Adrenal gland (tissue), 9 donors: ENCODE measurements at regions not wholly inside any gene's neighbourhood (a gene's known extent, or its start where the extent isn't known, plus 50 kb on each side); places are given as distances from the start of the nearest gene placed in this dataset.

ENCODE experiments used
- DNase-seq, 7 donors: peaks; one replicate each; pipeline ENCODE4 v3.0.0-alpha.2; 2019 to 2020
- H3K27ac ChIP-seq, 5 donors: fragments of 200-600 bp; sonication (generic) in 4 of 5; 1 replicate in 3 of 5; 2 replicates in 2 of 5; pipeline versions ENCODE4 v1.5.1 to v1.8.0; 2016 to 2020; ENCODE audit warnings: mild to moderate bottlenecking in 1 of 5
- H3K27me3 ChIP-seq: fragments of 200-600 bp; 2 replicates; pipeline ENCODE4 v1.8.0; 2021
- H3K36me3 ChIP-seq, 2 donors: fragments of 200-600 bp; replicated peaks in 1 of 2; 1 replicate in 1 of 2; 2 replicates in 1 of 2; pipeline versions ENCODE4 v1.5.1 to v1.8.0; 2018 to 2022
- H3K4me1 ChIP-seq, 2 donors: fragments of 200-600 bp; replicated peaks in 1 of 2; 1 replicate in 1 of 2; 2 replicates in 1 of 2; pipeline versions ENCODE4 v1.5.1 to v1.8.0; 2018 to 2021
- H3K4me3 ChIP-seq, 4 donors: fragments of 200-600 bp; sonication (generic) in 3 of 4; one replicate each; pipeline ENCODE4 v1.5.1; 2016 to 2018
- H3K9me3 ChIP-seq, 3 donors: fragments of 200-600 bp; sonication (generic) in 1 of 3; replicated peaks in 1 of 3; 1 replicate in 2 of 3; 2 replicates in 1 of 3; pipeline versions ENCODE4 v1.5.1 to v1.8.0; 2016 to 2021
- POLR2A ChIP-seq, 2 donors: fragments of 450-650 bp; IDR thresholded peaks; one replicate each; pipeline ENCODE4 v1.6.1; 2017; ENCODE audit warnings: antibody characterized with exemption in 2 of 2, mild to moderate bottlenecking in 2 of 2, moderate library complexity in 1 of 2
- WGBS, 4 donors: extraction: QIAGEN DNeasy Blood & Tissue Kit in 2 of 4; methylation state at CpG; one replicate each; pipeline versions ENCODE4 v1.1.5 to v1.1.7; 2013 to 2017; 5-methylcytosine and 5-hydroxymethylcytosine counted together
- intact Hi-C, 2 donors: fragments of 100-400 bp; cut with DNase I; formaldehyde crosslinking; loops; one replicate each; pipeline versions ENCODE4 v1.14.1 to v1.15.0; 2022 to 2023
- TF ChIP-seq, protein P1 (sequence below), 6 experiments: fragments of 450-650 bp in 4 of 6; fragments of 200-600 bp in 2 of 6; sonication (generic) in 1 of 6; IDR thresholded peaks; 1 replicate in 5 of 6; 2 replicates in 1 of 6; pipeline versions ENCODE4 v1.5.1 to v1.8.0; 2016 to 2021; ENCODE audit warnings: antibody characterized with exemption in 6 of 6, mild to moderate bottlenecking in 2 of 6, moderate library complexity in 1 of 6
- donor health status: healthy with polysubstance abuse.
- donor health status: Bipolar disorder and iron deficiency.
- donor health status: DM: yes; HTN: yes; CAD: no.
- donor health status: DM: no; HTN: no; CAD: no.
- donor health status: DM: no; HTN: no; CAD: no.

DNA sequence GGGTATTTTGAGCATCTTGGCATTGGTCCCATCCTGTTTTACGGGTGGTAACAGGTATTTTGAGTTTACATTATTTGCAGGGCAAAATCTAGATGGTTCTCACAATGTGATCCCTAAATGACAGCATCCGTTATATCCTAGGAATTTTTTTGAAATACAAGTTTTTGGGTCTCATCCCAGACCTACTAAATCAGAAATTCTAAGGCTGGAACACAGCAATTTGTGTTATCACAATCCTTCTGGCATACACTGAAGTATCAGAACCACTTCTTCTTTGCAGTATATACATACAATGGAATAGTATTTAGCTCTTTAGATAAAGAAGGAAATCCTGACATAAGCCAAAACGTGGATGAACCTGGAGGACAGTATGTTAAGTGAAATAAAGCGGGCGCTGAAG lies 104.1 kb upstream of the LSM6 start:
- 76 to 82% (median 77%) methylated on average over 5 of the region's 5 CpGs for WGBS, 4 donors
- intact Hi-C loops: no loop called here
- H3K27ac ChIP-seq: no peak overlapping the region
- no peak for DNase-seq
- H3K36me3 ChIP-seq: no peaks in the 10 kb centered on the region
- no peak overlapping the region for H3K4me3 ChIP-seq
- H3K9me3 ChIP-seq: no peaks in the 10 kb centered on the region
- peaks cover 4% of the 10 kb centered on the region for H3K27me3 ChIP-seq
- TF ChIP-seq, protein P1, sequence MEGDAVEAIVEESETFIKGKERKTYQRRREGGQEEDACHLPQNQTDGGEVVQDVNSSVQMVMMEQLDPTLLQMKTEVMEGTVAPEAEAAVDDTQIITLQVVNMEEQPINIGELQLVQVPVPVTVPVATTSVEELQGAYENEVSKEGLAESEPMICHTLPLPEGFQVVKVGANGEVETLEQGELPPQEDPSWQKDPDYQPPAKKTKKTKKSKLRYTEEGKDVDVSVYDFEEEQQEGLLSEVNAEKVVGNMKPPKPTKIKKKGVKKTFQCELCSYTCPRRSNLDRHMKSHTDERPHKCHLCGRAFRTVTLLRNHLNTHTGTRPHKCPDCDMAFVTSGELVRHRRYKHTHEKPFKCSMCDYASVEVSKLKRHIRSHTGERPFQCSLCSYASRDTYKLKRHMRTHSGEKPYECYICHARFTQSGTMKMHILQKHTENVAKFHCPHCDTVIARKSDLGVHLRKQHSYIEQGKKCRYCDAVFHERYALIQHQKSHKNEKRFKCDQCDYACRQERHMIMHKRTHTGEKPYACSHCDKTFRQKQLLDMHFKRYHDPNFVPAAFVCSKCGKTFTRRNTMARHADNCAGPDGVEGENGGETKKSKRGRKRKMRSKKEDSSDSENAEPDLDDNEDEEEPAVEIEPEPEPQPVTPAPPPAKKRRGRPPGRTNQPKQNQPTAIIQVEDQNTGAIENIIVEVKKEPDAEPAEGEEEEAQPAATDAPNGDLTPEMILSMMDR (IDR thresholded peaks at IDR 0.05): no peak
- TF ChIP-seq POLR2A (IDR thresholded peaks at IDR 0.05): no peak
- H3K4me1 ChIP-seq: no peaks in the 10 kb centered on the region

DNA sequence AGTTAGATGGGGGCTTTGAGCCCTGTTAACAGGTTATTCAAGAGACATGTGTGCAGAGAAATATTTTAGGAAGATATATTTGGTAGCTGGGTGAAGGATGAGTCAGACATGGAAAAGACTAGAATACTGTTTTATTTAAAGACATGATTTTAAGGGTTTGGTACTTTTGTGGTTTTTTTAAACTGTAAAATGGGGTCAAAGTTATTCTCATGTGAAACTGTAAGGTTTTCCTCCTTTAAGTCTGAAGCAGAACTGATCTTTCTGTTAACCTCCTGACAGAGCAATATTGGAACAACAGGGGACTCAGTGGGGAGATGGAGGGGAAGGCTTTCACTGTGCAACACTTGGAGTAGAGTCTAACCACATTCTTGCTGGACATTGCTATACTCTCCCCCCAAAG lies 112.4 kb upstream of the LSM6 start:
- Histone ChIP-seq H3K27ac (no peak overlapping the region), H3K9me3 (no peaks in the 10 kb centered on the region), H3K36me3 (no peaks in the 10 kb centered on the region), H3K27me3 (no peaks in the 10 kb centered on the region), H3K4me1 (no peaks in the 10 kb centered on the region), H3K4me3 (no peak overlapping the region)
- TF ChIP-seq, protein P1 (IDR thresholded peaks at IDR 0.05): no peak
- no peak for TF ChIP-seq POLR2A (IDR thresholded peaks at IDR 0.05)
- no peak for DNase-seq
- intact Hi-C loops: no loop called here

DNA sequence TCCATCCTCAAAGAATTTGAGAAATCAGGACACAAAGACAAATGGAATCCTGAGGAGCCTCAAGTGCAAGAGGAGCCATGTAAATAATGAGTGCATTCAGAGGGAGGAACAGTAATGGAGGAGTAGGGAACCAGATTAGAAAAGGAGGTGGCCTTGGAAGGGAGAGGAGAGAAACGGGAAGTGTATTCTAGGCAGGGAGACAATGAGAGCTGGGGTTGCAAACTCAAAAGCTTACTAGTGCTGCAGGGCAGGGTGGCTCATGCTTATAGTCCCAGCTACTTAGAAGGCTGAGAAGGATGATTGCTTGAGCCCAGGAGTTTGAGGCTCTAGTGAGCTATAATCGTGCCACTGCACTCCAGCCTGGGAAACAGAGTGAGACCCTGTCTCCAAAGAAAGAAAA lies 113.2 kb upstream of the LSM6 start:
- H3K4me1 ChIP-seq: no peaks in the 10 kb centered on the region
- no peak overlapping the region for H3K27ac ChIP-seq
- TF ChIP-seq, protein P1 (IDR thresholded peaks at IDR 0.05): no peak
- no peak for TF ChIP-seq POLR2A (IDR thresholded peaks at IDR 0.05)
- intact Hi-C loops: no loop called here
- WGBS, 4 donors: 62 to 71% (median 66%) methylated on average over 2 of the region's 2 CpGs
- no peaks in the 10 kb centered on the region for H3K9me3 ChIP-seq
- no peaks in the 10 kb centered on the region for H3K36me3 ChIP-seq
- no peaks in the 10 kb centered on the region for H3K27me3 ChIP-seq
- H3K4me3 ChIP-seq: no peak overlapping the region
- DNase-seq: no peak

DNA sequence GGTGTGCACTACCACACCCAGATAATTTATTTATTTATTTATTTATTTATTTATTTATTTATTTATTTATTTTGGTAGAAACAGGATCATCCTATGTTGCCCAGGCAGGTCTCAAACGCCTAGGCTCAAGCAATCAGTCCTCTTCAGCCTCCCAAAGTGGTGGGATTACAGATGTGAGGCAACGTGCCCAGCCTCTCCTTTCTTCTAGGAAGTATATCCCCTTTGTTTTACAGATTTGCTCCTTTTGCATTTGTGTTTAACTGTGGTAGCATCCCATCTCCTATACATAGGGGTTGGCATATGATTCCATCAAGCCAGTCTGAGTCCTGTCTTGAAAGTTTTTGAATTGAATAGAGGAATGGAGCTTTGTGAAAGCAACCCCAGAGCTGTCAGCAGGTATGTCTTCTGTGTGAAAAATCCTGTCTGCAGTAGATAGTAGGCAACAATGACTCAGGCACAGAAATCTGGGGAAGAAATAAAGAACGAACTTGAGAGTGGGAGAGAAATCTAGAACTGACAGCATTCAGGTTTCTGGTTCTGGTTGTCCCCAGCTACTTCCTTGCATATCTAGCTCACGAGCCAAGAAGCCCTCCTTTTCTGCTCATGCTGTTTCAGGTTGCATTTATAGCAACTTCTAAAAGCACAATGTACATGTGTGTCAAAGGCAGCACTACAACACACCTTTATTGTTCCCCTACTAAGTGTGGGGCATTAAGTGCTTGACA lies 113.7 kb upstream of the LSM6 start:
- no peak for DNase-seq
- no peak overlapping the region for H3K4me3 ChIP-seq
- no peaks in the 10 kb centered on the region for H3K36me3 ChIP-seq
- no peaks in the 10 kb centered on the region for H3K9me3 ChIP-seq
- 62 to 77% (median 67%) methylated on average over 4 of the region's 4 CpGs for WGBS, 4 donors
- no peaks in the 10 kb centered on the region for H3K4me1 ChIP-seq
- intact Hi-C loops: no loop called here
- no peaks in the 10 kb centered on the region for H3K27me3 ChIP-seq
- TF ChIP-seq, protein P1 (IDR thresholded peaks at IDR 0.05): no peak
- no peak for TF ChIP-seq POLR2A (IDR thresholded peaks at IDR 0.05)
- H3K27ac ChIP-seq: no peak overlapping the region
